CD4-positive, alpha-beta T cell treated with Interleukin-17A for 1 hour (primary cell): ENCODE measurements at regions not wholly inside any gene's neighbourhood (a gene's known extent, or its start where the extent isn't known, plus 50 kb on each side); places are given as distances from the start of the nearest gene placed in this dataset.

Experiments used
- DNase-seq: peaks from one replicate; pipeline ENCODE4 v3.0.0-alpha.2; 2020

- DNase-seq = no peak
Measured at GRCh38 chr22:48352086-48352911, 1475.4 kb downstream of the BRD1 start.

GRCh38 chr22:48351376-48352085, 1476.1 kb downstream of the BRD1 start:
- no peak for DNase-seq

- no peak for DNase-seq
Measured at GRCh38 chr22:48350456-48350855, 1477.2 kb downstream of the BRD1 start.

- DNase-seq = no peak
Measured at GRCh38 chr22:48348855-48349254, 1478.8 kb downstream of the BRD1 start.

- no peak for DNase-seq
Measured at GRCh38 chr22:48347311-48347710, 1480.4 kb downstream of the BRD1 start.

- no peak for DNase-seq
Measured at GRCh38 chr22:48346911-48347310, 1480.8 kb downstream of the BRD1 start.

- no peak for DNase-seq
Measured at GRCh38 chr22:48346311-48346710, 1481.4 kb downstream of the BRD1 start.

GRCh38 chr22:48345631-48346030, 1482.0 kb downstream of the BRD1 start:
- no peak for DNase-seq

- DNase-seq = no peak
Measured at GRCh38 chr22:48343461-48343860, 1484.2 kb downstream of the BRD1 start.

- DNase-seq = no peak
Measured at GRCh38 chr22:48342732-48343131, 1484.9 kb downstream of the BRD1 start.

GRCh38 chr22:48342016-48342415, 1485.7 kb downstream of the BRD1 start:
- DNase-seq = no peak

- DNase-seq = no peak
Measured at GRCh38 chr22:48340727-48341709, 1486.7 kb downstream of the BRD1 start.

- DNase-seq = no peak
Measured at GRCh38 chr22:48340191-48340590, 1487.5 kb downstream of the BRD1 start.

- DNase-seq = no peak
Measured at GRCh38 chr22:48338793-48339705, 1488.6 kb downstream of the BRD1 start.

- DNase-seq = no peak
Measured at GRCh38 chr22:48337957-48338792, 1489.5 kb downstream of the BRD1 start.

GRCh38 chr22:48336339-48337060, 1491.2 kb downstream of the BRD1 start:
- no peak for DNase-seq

- no peak for DNase-seq
Measured at GRCh38 chr22:48335442-48336139, 1492.1 kb downstream of the BRD1 start.

- DNase-seq = no peak
Measured at GRCh38 chr22:48334971-48335370, 1492.7 kb downstream of the BRD1 start.
